Right cardiac atrium (tissue), 5 donors: ENCODE measurements at regions not wholly inside any gene's neighbourhood (a gene's known extent, or its start where the extent isn't known, plus 50 kb on each side); places are given as distances from the start of the nearest gene placed in this dataset.
"Not testable (repeated sequence)": the region's sequence is repeated elsewhere in the genome, so short reads cannot be mapped to it uniquely, and the experiment has no call there.

Source experiments
- ATAC-seq, 2 donors: fragments of 200-7000 bp; cut with Tn5 transposase; one replicate each; pipeline versions ENCODE4 v1.8.0 to v1.9.1; 2020; ENCODE audit warnings: moderate library complexity in 2 of 2, mild to moderate bottlenecking in 1 of 2
- DNase-seq, 3 donors: peaks; one replicate each; pipeline ENCODE4 v3.0.0-alpha.2; 2020
- H3K27ac ChIP-seq: one replicate; pipeline ENCODE4 v1.5.1; 2013; ENCODE audit warnings: mild to moderate bottlenecking, low read length, control low read depth, moderate library complexity
- H3K27me3 ChIP-seq: one replicate; pipeline ENCODE4 v1.6.1; 2013; ENCODE audit not compliant: control insufficient read depth, insufficient read depth
- H3K4me1 ChIP-seq: one replicate; pipeline ENCODE4 v1.6.1; 2013; ENCODE audit warnings: low read length; ENCODE audit not compliant: control insufficient read depth, insufficient read depth
- H3K4me3 ChIP-seq: one replicate; pipeline ENCODE4 v1.5.1; 2013; ENCODE audit warnings: low read length, control low read depth
- H3K9me3 ChIP-seq: one replicate; pipeline ENCODE4 v1.6.1; 2013; ENCODE audit warnings: low read length; ENCODE audit not compliant: control insufficient read depth
- WGBS: extraction: QIAGEN DNeasy Blood & Tissue Kit; methylation state at CpG from one replicate; pipeline ENCODE4 v1.1.7; 2013; 5-methylcytosine and 5-hydroxymethylcytosine counted together
- intact Hi-C, 4 donors: fragments of 100-400 bp; cut with DNase I; formaldehyde crosslinking; loops; one replicate each; pipeline versions ENCODE4 v1.11.0 to v1.14.0; 2022 to 2023
- donor health status: healthy with polysubstance abuse.
- donor health status: DM: no; HTN: yes; CAD: no.
- donor health status: DM: no; HTN: no; CAD: no.
- donor health status: DM: no; HTN: yes; CAD: no; lungs with severe emphysema.
- donor health status: DM: yes; HTN: yes; CAD: no.

DNA sequence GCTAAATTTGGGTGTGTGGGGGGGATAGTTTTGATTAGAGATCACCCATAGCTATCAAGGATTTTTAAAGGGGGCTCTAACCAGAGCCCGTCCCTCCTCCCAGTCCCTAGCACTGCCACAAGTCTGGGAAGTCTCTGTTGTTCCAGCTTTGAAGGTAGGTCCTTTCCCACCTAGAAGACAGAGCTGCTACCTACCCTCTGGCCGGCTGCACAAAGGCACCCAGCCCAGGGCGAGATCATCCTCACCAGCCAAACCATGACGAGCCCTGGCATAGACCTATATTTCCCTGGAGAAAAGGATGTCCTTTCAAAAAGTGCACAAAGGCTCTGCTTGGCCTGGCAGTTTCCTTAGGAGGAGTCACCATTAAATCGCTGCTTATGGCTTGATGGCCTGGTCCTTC is 147.8 kb downstream of the CYP26A1 start:
- H3K9me3 ChIP-seq = no peaks in the 10 kb centered on the region
- no peak for DNase-seq
- H3K4me1 ChIP-seq = peaks cover 5% of the 10 kb centered on the region
- WGBS = 68% methylated on average over 5 of the region's 5 CpGs
- intact Hi-C loops = no loop called here
- H3K27ac ChIP-seq = no peak overlapping the region
- no peak overlapping the region for H3K4me3 ChIP-seq
- ATAC-seq = no peak
- no peaks in the 10 kb centered on the region for H3K27me3 ChIP-seq

DNA sequence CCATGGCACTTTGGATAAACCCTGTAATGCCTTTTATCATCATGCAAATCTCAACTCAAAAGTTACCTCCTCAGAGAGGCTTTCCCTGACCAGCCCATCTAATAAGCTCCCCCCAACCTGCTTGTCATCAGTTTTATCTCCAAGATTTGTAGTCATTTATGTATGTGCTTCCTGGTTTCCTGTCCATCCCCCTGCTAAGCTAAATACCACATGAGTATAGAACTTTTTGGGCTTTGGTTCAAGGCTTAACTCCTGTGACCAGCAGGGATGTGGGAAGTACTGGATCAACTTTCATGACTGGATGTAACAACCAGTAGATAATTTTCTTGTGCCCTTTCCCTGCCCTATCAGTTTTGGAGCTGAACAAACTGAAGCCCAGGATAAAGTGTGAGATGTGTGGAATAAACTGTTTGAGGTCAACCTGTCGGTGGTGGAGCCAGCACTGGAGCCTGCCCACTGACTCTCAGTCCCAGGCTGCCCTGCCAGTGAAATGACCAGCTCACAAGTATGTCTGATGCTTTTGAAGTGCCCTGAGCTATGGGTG is 148.6 kb downstream of the CYP26A1 start:
- ATAC-seq (peak in 1 of 2 donors; percentile 24), DNase-seq (no peak)
- intact Hi-C loops = no loop called here
- H3K4me1 ChIP-seq = peaks cover 5% of the 10 kb centered on the region
- 39% methylated on average over 1 of the region's 1 CpG for WGBS
- H3K9me3 ChIP-seq = no peaks in the 10 kb centered on the region
- H3K4me3 ChIP-seq = no peak overlapping the region
- H3K27ac ChIP-seq = no peak overlapping the region
- H3K27me3 ChIP-seq = no peaks in the 10 kb centered on the region

DNA sequence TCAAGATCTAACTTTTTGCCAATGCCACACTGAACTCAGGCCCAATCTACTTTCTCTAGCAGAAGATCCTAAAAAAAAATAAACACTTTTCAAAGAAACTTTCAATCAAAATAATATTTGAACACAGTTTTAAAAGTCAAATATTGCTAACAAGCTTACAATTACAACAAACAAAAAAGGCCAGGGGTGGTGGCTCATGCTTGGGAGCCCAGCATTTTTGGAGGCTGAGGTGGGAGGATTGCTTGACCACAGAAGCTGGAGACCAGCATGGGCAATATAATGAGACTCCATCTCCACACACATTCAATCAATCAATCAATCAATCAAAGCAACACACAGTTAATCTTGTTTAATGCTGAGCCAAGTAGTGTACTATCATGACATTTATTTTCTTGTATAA is 149.2 kb downstream of the CYP26A1 start:
- DNase-seq = no peak
- no peak overlapping the region for H3K27ac ChIP-seq
- no peaks in the 10 kb centered on the region for H3K9me3 ChIP-seq
- H3K4me1 ChIP-seq = peaks cover 5% of the 10 kb centered on the region
- intact Hi-C loops = no loop called here
- no peaks in the 10 kb centered on the region for H3K27me3 ChIP-seq
- H3K4me3 ChIP-seq = no peak overlapping the region
- no peak for ATAC-seq

DNA sequence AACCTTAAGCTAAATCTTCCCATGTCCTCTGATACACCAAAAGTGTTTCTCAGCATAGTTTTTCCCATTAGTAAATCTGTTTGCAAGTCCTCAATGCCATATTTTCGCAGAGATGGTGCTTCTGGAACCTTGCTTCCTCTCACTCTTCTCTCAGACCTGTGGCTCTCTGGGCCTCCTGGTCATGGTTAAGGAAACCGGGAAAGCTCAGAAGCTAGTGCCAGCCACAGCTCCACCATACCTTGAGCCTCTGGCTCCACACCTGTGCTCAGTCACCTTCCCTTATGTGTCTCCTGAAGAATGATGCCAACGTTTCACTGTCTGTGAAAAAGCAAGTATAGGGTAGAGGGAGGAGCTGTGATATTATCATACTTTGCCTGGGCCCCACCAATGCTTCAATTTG is 149.6 kb downstream of the CYP26A1 start:
- no peaks in the 10 kb centered on the region for H3K9me3 ChIP-seq
- intact Hi-C loops = no loop called here
- WGBS = 94% methylated on average over 3 of the region's 3 CpGs

DNA sequence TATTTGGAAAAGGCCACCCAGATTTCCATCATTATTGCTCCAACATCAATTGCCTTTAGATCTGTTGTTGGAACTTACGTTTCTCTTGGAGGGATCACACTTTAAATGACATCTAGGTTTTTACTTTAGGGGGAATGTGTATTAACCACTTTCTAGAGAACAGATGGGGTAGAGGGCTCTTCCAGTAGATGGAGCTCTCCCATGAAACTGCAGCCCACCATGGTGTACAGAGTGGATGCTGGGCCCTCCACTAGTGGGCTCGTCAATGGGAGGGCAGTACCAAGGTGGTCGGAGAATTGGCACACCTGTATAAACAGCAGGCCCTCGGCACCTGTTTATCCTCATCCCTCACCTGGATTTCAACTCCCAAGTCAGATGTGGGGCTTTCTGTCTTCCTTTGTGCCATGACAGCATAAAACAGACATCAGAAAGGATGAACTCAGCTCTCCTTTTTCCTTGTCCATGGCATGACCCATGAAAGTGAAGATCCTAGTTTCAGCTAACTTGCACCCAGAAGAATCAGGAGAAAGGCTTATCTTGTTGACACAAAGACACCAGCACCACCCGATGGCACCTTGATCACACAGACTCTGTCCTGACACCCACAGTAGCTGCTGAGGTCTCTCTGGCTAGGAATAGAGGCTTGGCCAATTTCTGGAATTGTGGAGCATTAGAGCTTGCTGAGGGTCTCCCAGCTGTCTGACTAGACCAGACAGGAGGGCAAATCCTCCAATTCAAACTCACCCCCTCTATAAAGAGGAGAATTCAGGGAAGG is 150.5 kb downstream of the CYP26A1 start:
- intact Hi-C loops = no loop called here
- no peak for ATAC-seq

More for the DNA sequence above, 149.6 kb downstream of the CYP26A1 start:
- DNase-seq (no peak), ATAC-seq (no peak)
- no peak overlapping the region for H3K4me3 ChIP-seq
- no peak overlapping the region for H3K27ac ChIP-seq
- peaks cover 5% of the 10 kb centered on the region for H3K4me1 ChIP-seq
- H3K27me3 ChIP-seq = no peaks in the 10 kb centered on the region

DNA sequence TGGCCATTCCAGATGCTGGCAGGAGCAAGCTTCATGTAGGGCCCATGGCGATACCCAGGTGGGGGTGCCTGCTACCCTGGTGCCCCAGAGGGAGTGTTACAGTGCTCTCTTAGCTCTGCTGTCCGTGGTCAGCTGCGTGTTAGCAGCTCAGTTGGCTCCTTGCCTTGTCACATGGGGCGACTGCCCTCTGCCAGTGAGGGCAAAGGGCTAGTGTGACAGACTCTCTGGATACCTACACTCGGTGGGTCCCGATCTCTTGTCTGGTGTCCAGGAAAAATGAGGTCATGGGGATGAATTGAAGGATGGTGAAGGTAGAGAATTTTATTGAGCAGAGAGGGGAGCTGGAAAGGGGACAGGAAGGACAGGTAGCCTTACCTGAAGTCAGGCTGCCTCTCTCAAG is 152.2 kb downstream of the CYP26A1 start:
- Histone ChIP-seq H3K4me1 (peaks cover 5% of the 10 kb centered on the region), H3K9me3 (peaks cover 1% of the 10 kb centered on the region), H3K27me3 (no peaks in the 10 kb centered on the region), H3K4me3 (no peak overlapping the region), H3K27ac (no peak overlapping the region)
- DNase-seq (peak in 2 of 3 donors; percentile 33 to 57), ATAC-seq (peak in 1 of 2 donors; percentile 38)
- 54% methylated on average over 6 of the region's 6 CpGs for WGBS
- intact Hi-C loops = no loop called here

More for the DNA sequence above, 150.5 kb downstream of the CYP26A1 start:
- whole genome bisulfite sequencing = 86% methylated on average over 5 of the region's 5 CpGs
- no peaks in the 10 kb centered on the region for H3K27me3 ChIP-seq
- no peak for DNase-seq
- no peaks in the 10 kb centered on the region for H3K9me3 ChIP-seq
- H3K4me3 ChIP-seq = no peak overlapping the region
- peaks cover 5% of the 10 kb centered on the region for H3K4me1 ChIP-seq
- no peak overlapping the region for H3K27ac ChIP-seq

DNA sequence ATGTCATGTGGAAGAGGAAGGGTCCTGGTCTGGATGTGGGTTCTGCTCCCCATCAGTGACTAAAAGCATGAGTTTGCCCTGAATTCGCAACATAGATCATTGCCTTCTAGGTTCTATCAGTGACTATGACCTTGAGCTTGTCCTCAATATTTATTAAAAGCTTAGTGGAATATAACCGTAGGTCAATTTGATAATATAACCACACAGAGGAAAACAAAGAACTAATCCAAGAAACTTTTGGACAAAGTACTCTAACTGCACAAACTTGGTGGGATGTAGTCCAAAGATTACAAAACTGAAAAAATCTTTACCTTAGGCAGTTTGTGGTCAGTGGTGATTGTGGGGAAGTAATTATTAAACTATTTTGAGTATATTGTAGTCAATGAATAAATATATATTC is 152.9 kb downstream of the CYP26A1 start:
- intact Hi-C loops = no loop called here
- H3K27ac ChIP-seq = no peak overlapping the region
- no peaks in the 10 kb centered on the region for H3K27me3 ChIP-seq
- no peak for ATAC-seq
- H3K4me1 ChIP-seq = peaks cover 5% of the 10 kb centered on the region
- no peak overlapping the region for H3K4me3 ChIP-seq
- peaks cover 1% of the 10 kb centered on the region for H3K9me3 ChIP-seq
- WGBS = 63% methylated on average over 2 of the region's 2 CpGs
- DNase-seq = no peak

DNA sequence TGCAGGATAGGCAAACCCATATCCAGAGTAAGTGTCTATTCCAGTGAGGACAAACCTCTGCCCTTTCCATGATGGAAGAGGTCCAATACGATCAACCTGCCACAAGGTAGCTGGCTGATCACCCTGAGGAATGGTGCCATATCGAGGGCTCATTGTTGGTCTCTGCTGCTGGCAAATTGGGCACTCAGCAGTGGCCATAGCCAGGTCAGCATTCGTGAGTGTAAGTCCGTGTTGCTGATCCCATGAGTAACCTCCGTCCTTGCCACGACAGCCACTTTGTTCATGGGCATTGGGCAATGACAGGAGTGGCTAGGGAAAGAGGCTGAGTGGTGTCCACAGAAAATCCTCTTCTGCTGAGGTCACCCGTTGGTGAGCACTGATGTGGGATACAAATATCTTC is 156.9 kb downstream of the CYP26A1 start:
- H3K4me1 ChIP-seq, ATAC-seq, H3K4me3 ChIP-seq, H3K27me3 ChIP-seq, DNase-seq, intact Hi-C loops, H3K9me3 ChIP-seq, H3K27ac ChIP-seq: not testable (repeated sequence)
- WGBS = 90% methylated on average over 7 of the region's 7 CpGs

DNA sequence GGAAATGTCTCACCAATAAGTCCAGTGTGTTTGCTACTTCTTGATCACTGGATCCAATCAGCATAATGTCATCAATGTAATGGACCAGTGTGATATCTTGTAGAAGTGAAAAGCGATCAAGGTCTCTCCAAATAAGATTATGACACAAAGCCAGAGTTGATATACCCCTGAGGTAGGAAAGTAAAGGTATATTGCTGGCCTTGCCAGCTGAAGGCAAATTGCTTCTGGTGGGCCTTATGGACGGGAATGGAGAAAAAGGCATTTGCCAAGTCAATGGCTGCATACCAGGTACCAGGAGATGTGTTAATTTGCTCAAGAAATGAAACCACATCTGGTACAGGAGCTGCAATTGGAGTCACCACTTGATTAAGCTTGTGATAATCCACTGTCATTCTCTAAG is 158.5 kb downstream of the CYP26A1 start:
- intact Hi-C loops, H3K4me1 ChIP-seq, ATAC-seq, H3K27me3 ChIP-seq, DNase-seq, H3K9me3 ChIP-seq, H3K4me3 ChIP-seq, H3K27ac ChIP-seq: not testable (repeated sequence)
- WGBS = 89% methylated on average over 2 of the region's 2 CpGs

DNA sequence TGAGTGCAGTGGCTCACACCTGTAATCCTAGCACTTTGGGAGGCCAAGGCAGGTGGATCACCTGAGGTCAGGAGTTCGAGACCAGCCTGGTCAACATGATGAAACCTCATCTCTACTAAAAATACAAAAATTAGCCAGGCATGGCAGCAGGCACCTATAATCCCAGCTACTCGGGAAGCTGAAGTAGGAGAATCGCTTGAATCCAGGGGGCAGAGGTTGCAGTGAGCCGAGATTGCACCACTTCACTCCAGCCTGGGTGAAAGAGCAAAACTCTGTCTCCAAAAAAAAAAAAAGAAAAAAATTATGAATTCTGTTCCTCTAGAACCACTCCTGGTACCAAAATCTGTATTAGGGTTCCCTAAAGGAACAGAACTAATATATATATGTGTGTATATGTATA is 161.2 kb downstream of the CYP26A1 start:
- H3K27me3 ChIP-seq, H3K9me3 ChIP-seq, H3K4me1 ChIP-seq, DNase-seq, H3K4me3 ChIP-seq, ATAC-seq, H3K27ac ChIP-seq, intact Hi-C loops: not testable (repeated sequence)
- WGBS = 92% methylated on average over 4 of the region's 4 CpGs

DNA sequence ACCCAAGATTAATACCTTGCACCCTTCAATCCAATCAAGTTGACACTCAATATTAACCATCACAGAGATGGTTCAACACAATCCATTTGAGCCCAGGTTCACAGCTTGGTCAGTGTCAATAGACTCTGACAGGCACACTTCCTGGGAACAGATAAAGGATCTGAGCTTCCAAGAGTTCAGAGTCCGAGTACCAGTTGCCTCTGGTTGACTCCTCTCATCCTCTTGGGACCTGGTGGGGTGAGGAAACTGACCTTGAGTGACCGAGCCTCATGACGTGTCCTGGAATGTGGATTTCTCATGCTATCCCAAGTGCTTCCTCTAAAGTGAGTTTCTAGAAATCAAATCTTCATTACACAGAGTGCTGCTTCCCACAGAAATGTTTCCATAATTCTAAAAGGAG is 162.0 kb downstream of the CYP26A1 start:
- H3K27me3 ChIP-seq = no peaks in the 10 kb centered on the region
- intact Hi-C loops = no loop called here
- 26% methylated on average over 3 of the region's 3 CpGs for WGBS
- no peak for DNase-seq
- H3K4me3 ChIP-seq = no peak overlapping the region
- H3K4me1 ChIP-seq = no peaks in the 10 kb centered on the region
- no peak overlapping the region for H3K27ac ChIP-seq
- H3K9me3 ChIP-seq = peaks cover under 1% of the 10 kb centered on the region
- ATAC-seq = peak; percentile 50 to 64
